Astrocyte (in vitro differentiated cells and primary cell): ENCODE measurements at regions not wholly inside any gene's neighbourhood (a gene's known extent, or its start where the extent isn't known, plus 50 kb on each side); places are given as distances from the start of the nearest gene placed in this dataset.

ENCODE experiments used
- DNase-seq: peaks from one replicate; pipeline ENCODE4 v3.0.0-alpha.2; 2010; ENCODE audit warnings: low read depth
- FAIRE-seq: peaks from 2 replicates; lab custom pipeline; 2011; peaks lifted over from hg19 to GRCh38; lab: Jason Lieb, UNC
- H2AFZ ChIP-seq: 2 replicates; pipeline ENCODE4 v1.6.0; 2012; ENCODE audit warnings: low read depth, low read length, inconsistent platforms
- H3K27ac ChIP-seq: 2 replicates; pipeline ENCODE4 v1.5.1; 2011; ENCODE audit warnings: low read depth, low read length, inconsistent platforms
- H3K27me3 ChIP-seq: 2 replicates; pipeline ENCODE4 v1.6.0; 2011; ENCODE audit warnings: low read length, inconsistent platforms; ENCODE audit not compliant: insufficient read depth
- H3K36me3 ChIP-seq: 2 replicates; pipeline ENCODE4 v1.5.1; 2011; ENCODE audit warnings: low read length, inconsistent platforms; ENCODE audit not compliant: insufficient read depth
- H3K4me1 ChIP-seq: 2 replicates; pipeline ENCODE4 v1.5.1; 2011; ENCODE audit warnings: low read length, inconsistent platforms; ENCODE audit not compliant: insufficient read depth
- H3K4me2 ChIP-seq: 2 replicates; pipeline ENCODE4 v1.6.0; 2012; ENCODE audit warnings: low read length, inconsistent platforms
- H3K4me3 ChIP-seq: 2 replicates; pipeline ENCODE4 v1.5.1; 2011; ENCODE audit warnings: low read depth, mild to moderate bottlenecking, low read length, inconsistent platforms; ENCODE audit not compliant: insufficient read depth
- H3K79me2 ChIP-seq: 2 replicates; pipeline ENCODE4 v1.6.0; 2012; ENCODE audit warnings: mild to moderate bottlenecking, low read length, inconsistent platforms; ENCODE audit not compliant: insufficient read depth
- H3K9ac ChIP-seq: 2 replicates; pipeline ENCODE4 v1.6.0; 2012; ENCODE audit warnings: mild to moderate bottlenecking, low read length, inconsistent platforms
- H3K9me3 ChIP-seq: 2 replicates; pipeline ENCODE4 v1.5.1; 2012; ENCODE audit warnings: low read depth, mild to moderate bottlenecking, low read length, inconsistent platforms; ENCODE audit not compliant: insufficient read depth
- H4K20me1 ChIP-seq: 2 replicates; pipeline ENCODE4 v1.6.0; 2012; ENCODE audit warnings: low read length, inconsistent platforms; ENCODE audit not compliant: insufficient read depth
- H3K27ac Mint-ChIP-seq: one replicate; pipeline ENCODE4 v1.8.0; 2021; ENCODE audit warnings: mild to moderate bottlenecking, mixed read lengths; ENCODE audit not compliant: unreplicated experiment
- H3K27me3 Mint-ChIP-seq: one replicate; pipeline ENCODE4 v1.8.0; 2021; ENCODE audit warnings: low read depth, mixed read lengths; ENCODE audit not compliant: unreplicated experiment
- H3K36me3 Mint-ChIP-seq: one replicate; pipeline ENCODE4 v1.8.0; 2021; ENCODE audit warnings: low read depth, mixed read lengths; ENCODE audit not compliant: unreplicated experiment
- H3K4me1 Mint-ChIP-seq: one replicate; pipeline ENCODE4 v1.8.0; 2021; ENCODE audit warnings: low read depth, mixed read lengths; ENCODE audit not compliant: unreplicated experiment
- H3K4me3 Mint-ChIP-seq: one replicate; pipeline ENCODE4 v1.8.0; 2021; ENCODE audit warnings: mild to moderate bottlenecking, moderate library complexity, mixed read lengths; ENCODE audit not compliant: unreplicated experiment
- H3K9me3 Mint-ChIP-seq: one replicate; pipeline ENCODE4 v1.8.0; 2021; ENCODE audit warnings: mild to moderate bottlenecking, mixed read lengths; ENCODE audit not compliant: unreplicated experiment
- EZH2 ChIP-seq: IDR thresholded peaks from 2 replicates; pipeline ENCODE4 v1.6.1; 2012; ENCODE audit warnings: mild to moderate bottlenecking, low read length, inconsistent platforms; ENCODE audit not compliant: insufficient read depth
- TF ChIP-seq, protein P1 (sequence below): IDR thresholded peaks from 2 replicates; pipeline ENCODE4 v1.5.1; 2011; ENCODE audit warnings: low read depth, mild to moderate bottlenecking, inconsistent platforms, low read length, moderate library complexity; ENCODE audit not compliant: insufficient read depth

DNA sequence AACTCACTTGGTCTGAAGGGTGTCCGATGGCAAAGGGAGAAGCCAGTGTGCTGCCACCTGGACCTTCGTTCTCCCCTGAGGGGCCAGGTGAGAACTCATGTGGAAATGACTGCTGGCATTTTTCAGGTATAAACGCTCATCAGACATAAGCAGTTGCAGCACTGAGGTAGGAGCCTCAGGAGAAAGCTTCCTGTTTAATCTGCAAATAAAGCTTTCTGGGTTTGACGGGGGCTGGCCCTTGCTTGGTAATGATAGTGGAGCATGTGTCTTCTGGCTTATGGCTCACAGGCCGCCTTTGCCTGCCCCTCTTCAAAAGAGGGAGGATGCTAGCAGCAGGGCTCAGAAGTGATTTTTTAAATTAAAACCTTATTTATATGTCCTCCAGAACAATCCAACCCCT, 122.1 kb upstream of the SLC24A3 start:
- no peak for DNase-seq
- no peak overlapping the region for H3K4me2 ChIP-seq
- no peaks in the 10 kb centered on the region for H3K79me2 ChIP-seq
- no peak overlapping the region for H3K9ac ChIP-seq
- Mint-ChIP-seq H3K36me3 (no peaks in the 10 kb centered on the region), H3K4me3 (no peak overlapping the region), H3K27me3 (no peaks in the 10 kb centered on the region), H3K9me3 (peaks cover 4% of the 10 kb centered on the region), H3K27ac (no peak overlapping the region), H3K4me1 (no peaks in the 10 kb centered on the region)
- no peaks in the 10 kb centered on the region for H3K4me1 ChIP-seq
- no peaks in the 10 kb centered on the region for H3K36me3 ChIP-seq
- no peaks in the 10 kb centered on the region for H4K20me1 ChIP-seq
- H3K4me3 ChIP-seq: no peak overlapping the region
- H3K9me3 ChIP-seq: no peaks in the 10 kb centered on the region
- FAIRE-seq: no peak
- TF ChIP-seq, protein P1, sequence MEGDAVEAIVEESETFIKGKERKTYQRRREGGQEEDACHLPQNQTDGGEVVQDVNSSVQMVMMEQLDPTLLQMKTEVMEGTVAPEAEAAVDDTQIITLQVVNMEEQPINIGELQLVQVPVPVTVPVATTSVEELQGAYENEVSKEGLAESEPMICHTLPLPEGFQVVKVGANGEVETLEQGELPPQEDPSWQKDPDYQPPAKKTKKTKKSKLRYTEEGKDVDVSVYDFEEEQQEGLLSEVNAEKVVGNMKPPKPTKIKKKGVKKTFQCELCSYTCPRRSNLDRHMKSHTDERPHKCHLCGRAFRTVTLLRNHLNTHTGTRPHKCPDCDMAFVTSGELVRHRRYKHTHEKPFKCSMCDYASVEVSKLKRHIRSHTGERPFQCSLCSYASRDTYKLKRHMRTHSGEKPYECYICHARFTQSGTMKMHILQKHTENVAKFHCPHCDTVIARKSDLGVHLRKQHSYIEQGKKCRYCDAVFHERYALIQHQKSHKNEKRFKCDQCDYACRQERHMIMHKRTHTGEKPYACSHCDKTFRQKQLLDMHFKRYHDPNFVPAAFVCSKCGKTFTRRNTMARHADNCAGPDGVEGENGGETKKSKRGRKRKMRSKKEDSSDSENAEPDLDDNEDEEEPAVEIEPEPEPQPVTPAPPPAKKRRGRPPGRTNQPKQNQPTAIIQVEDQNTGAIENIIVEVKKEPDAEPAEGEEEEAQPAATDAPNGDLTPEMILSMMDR: no peak
- TF ChIP-seq EZH2: no peak
- no peak overlapping the region for H3K27ac ChIP-seq
- H2AFZ ChIP-seq: no peak overlapping the region
- H3K27me3 ChIP-seq: no peaks in the 10 kb centered on the region

DNA sequence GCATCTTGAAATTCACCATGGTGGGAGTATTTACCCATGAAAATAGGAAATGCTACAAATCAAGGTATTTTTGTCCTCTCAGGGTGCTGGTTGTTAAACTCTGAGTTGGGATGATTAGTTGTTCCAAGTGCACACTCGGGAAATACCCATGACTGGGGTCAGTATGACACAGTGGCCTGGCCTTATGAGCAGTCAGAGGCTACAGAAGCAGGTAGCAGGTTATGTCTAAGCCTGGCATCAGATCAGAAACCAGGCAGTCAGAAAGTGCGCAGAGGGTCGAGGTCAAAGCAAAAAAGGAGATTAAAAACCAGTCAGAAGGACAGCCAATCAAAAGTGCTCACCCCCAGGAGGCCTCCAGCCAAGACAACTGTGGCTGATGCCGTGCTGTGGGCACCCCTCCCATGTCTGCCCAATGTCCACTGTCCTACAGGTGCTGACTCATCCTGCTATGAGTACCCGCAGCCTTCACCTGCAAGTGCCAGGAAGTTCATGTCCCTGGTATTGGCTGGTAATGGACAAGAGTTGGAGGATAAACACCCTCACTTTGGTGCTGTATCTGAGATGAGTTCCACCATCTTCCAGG, 117.4 kb upstream of the SLC24A3 start:
- Histone ChIP-seq H3K4me3 (no peak overlapping the region), H3K9me3 (peaks cover 4% of the 10 kb centered on the region), H3K9ac (no peak overlapping the region), H3K27ac (no peak overlapping the region), H4K20me1 (no peaks in the 10 kb centered on the region), H3K79me2 (no peaks in the 10 kb centered on the region), H2AFZ (no peak overlapping the region), H3K4me1 (no peaks in the 10 kb centered on the region), H3K36me3 (no peaks in the 10 kb centered on the region), H3K27me3 (no peaks in the 10 kb centered on the region), H3K4me2 (no peak overlapping the region)
- Mint-ChIP-seq H3K9me3 (peaks cover 3% of the 10 kb centered on the region), H3K27ac (no peak overlapping the region), H3K4me3 (no peak overlapping the region), H3K4me1 (no peaks in the 10 kb centered on the region), H3K36me3 (no peaks in the 10 kb centered on the region), H3K27me3 (no peaks in the 10 kb centered on the region)
- TF ChIP-seq, protein P1: no peak
- no peak for DNase-seq
- no peak for FAIRE-seq

DNA sequence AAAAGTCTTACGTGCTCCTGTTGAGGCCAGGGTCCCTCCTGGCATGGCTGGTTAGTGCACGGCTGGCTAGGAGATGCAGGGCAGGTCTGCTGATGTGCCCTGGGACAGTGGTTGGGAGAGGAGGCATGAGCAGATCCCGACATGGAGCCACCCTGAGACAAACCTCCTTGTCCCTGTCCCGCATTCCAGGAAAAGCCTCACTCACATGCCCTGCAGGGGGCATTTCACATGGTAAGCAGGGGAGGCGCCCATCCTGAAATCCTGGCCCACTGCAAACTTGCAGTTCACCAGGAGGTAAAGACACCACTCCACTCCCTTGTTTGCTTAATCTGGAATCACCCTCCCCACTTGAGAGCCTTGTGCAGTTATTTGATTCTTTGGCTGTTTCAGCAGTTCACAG, 116.7 kb upstream of the SLC24A3 start:
- Mint-ChIP-seq H3K27me3 (no peaks in the 10 kb centered on the region), H3K4me3 (no peak overlapping the region), H3K36me3 (no peaks in the 10 kb centered on the region), H3K9me3 (peaks cover 3% of the 10 kb centered on the region), H3K27ac (no peak overlapping the region), H3K4me1 (no peaks in the 10 kb centered on the region)
- TF ChIP-seq, protein P1: no peak
- no peak for TF ChIP-seq EZH2
- Histone ChIP-seq H4K20me1 (no peaks in the 10 kb centered on the region), H3K9ac (no peak overlapping the region), H3K79me2 (no peaks in the 10 kb centered on the region), H3K27ac (no peak overlapping the region), H3K4me1 (no peaks in the 10 kb centered on the region), H3K4me2 (no peak overlapping the region), H3K9me3 (peaks cover 4% of the 10 kb centered on the region), H3K27me3 (no peaks in the 10 kb centered on the region), H2AFZ (no peak overlapping the region), H3K4me3 (no peak overlapping the region), H3K36me3 (no peaks in the 10 kb centered on the region)
- FAIRE-seq: no peak
- no peak for DNase-seq
